DMS153 (cell line): ENCODE measurements at regions not wholly inside any gene's neighbourhood (a gene's known extent, or its start where the extent isn't known, plus 50 kb on each side); places are given as distances from the start of the nearest gene placed in this dataset.
"Not testable (repeated sequence)": the region's sequence is repeated elsewhere in the genome, so short reads cannot be mapped to it uniquely, and the experiment has no call there.

Source experiments
- DNase-seq: peaks from one replicate; lab custom pipeline; 2025; lab: John Stamatoyannopoulos, UW

- no peak for DNase-seq
Observed at GRCh38 chr12:128021561-128021960, 245.4 kb upstream of the TMEM132C start.

- no peak for DNase-seq
Observed at GRCh38 chr12:128025589-128026245, 241.3 kb upstream of the TMEM132C start.

- no peak for DNase-seq
Observed at GRCh38 chr12:128026696-128027574, 240.0 kb upstream of the TMEM132C start.

- no peak for DNase-seq
Observed at GRCh38 chr12:128033473-128033872, 233.5 kb upstream of the TMEM132C start.

GRCh38 chr12:128040971-128041370, 226.0 kb upstream of the TMEM132C start:
- no peak for DNase-seq

- DNase-seq: not testable (repeated sequence)
Observed at GRCh38 chr12:128042283-128042682, 224.7 kb upstream of the TMEM132C start.

- DNase-seq: no peak
Observed at GRCh38 chr12:128042825-128043224, 224.1 kb upstream of the TMEM132C start.

- no peak for DNase-seq
Observed at GRCh38 chr12:128043317-128043716, 223.7 kb upstream of the TMEM132C start.

- no peak for DNase-seq
Observed at GRCh38 chr12:128047266-128048060, 219.5 kb upstream of the TMEM132C start.

- DNase-seq: no peak
Observed at GRCh38 chr12:128052331-128052730, 214.6 kb upstream of the TMEM132C start.

GRCh38 chr12:128052777-128053176, 214.2 kb upstream of the TMEM132C start:
- no peak for DNase-seq

GRCh38 chr12:128055567-128055966, 211.4 kb upstream of the TMEM132C start:
- DNase-seq: no peak

- DNase-seq: no peak
Observed at GRCh38 chr12:128056136-128056801, 210.7 kb upstream of the TMEM132C start.

GRCh38 chr12:128057586-128057985, 209.4 kb upstream of the TMEM132C start:
- no peak for DNase-seq

- DNase-seq: no peak
Observed at GRCh38 chr12:128059621-128060370, 207.2 kb upstream of the TMEM132C start.

GRCh38 chr12:128068211-128068610, 198.8 kb upstream of the TMEM132C start:
- DNase-seq: no peak

GRCh38 chr12:128069359-128069997, 197.5 kb upstream of the TMEM132C start:
- DNase-seq: peak; percentile 12

- no peak for DNase-seq
Observed at GRCh38 chr12:128073937-128074336, 193.0 kb upstream of the TMEM132C start.

- DNase-seq: no peak
Observed at GRCh38 chr12:128075332-128075731, 191.6 kb upstream of the TMEM132C start.

- DNase-seq: no peak
Observed at GRCh38 chr12:128076188-128076587, 190.8 kb upstream of the TMEM132C start.
